ENCODE measurements at regions not wholly inside any gene's neighbourhood (a gene's known extent, or its start where the extent isn't known, plus 50 kb on each side); places are given as distances from the start of the nearest gene placed in this dataset.

DNA sequence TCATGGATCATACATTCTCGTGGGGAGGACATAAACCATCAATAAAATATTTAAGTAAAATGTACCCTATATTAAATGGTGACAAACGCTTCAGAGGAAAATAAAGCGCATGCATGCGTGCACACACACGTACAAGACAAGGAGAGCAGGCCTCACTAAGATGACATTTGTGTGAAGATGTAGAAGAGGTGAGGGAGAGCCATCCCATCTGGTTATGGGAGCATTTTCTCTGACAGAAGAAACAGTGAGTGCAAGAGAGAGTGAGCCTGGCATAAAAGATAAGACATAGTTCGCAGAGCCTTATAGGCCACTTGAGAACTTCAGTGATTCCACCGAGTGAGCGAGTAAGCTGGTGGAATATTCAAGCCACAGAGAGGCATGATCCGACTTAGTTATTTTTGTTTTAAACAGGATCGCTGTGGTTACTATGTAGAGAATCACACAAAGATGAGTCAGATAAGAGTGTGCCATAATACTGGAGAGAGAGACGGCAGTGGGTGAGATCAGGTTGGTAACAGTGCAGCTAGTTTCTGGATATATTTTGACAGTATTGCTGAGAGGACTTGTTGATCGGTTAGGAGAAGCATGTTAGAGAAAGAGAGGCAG is 624.2 kb downstream of the PLPP3 start:
- DNase-seq, result no peak

DNA sequence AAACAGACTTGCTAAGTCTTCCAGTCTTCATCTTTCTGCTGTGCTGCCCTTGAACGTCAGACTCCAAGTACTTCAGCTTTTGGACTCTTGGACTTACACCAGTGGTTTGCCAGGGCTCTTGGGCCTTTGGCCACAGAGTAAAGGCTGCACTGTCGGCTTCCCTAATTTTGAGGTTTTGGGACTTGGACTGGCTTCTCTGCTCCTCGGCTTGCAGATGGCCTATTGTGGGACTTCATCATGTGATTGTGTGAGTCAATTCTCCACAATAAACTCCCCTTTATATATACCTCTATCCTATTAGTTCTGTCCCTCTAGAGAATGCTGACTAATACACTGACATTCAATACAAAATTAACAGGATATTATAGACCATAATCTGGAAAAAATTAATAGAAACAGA is 628.1 kb downstream of the PLPP3 start:
- DNase-seq, result no peak

DNA sequence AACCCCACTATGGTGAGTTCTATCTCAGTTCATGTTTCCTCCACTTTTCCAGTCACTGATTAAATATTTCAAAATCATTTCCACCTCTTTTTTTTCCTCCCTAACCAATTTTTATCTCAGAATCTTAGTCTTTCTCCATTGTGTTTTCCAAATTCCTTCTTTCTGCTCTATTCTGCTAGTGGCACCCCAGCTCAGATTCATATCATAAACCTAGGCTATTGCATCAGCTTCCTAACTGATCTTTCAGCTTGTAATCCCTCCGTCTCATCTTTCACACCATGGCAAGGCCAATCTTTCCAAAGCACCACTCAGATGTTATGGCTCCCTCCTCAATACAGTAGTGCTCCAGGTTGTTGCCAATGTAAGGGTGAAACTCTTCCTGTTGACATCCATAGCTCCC is 631.9 kb downstream of the PLPP3 start:
- no peak for DNase-seq

DNA sequence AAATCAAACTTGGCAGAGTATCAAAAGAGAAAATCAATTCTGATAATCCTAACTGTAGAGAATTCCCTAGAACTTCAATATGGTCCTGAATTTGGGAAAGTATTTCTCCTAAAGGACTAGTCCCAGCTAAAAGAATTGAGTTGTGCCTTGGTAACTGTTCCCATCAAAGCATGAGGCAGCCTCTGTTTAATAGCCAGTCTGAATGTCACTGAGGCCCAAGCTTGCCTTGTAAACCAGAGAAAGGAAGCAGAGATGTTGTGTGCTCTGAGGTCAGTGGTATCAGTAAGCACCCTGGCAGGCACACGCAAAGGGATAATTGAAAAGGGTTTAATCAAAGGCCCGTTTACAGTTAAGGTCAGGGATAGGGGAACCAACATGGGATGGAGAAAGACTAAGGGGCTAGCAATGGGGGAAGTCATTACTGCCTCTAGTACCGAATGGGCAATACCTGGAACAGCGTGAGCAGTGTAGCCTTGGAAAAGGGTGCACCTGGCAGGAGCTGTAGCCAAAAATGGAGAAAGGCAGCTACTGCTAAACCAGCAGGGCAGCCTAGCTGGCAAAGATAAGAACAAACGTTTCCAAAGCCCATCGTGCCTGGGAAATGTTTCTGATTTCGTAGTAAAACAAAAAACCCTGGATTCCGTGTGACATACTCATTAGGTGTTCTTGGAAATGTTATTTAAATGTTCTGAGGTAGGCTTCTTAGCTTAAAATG is 635.5 kb downstream of the PLPP3 start:
- DNase-seq, result no peak

DNA sequence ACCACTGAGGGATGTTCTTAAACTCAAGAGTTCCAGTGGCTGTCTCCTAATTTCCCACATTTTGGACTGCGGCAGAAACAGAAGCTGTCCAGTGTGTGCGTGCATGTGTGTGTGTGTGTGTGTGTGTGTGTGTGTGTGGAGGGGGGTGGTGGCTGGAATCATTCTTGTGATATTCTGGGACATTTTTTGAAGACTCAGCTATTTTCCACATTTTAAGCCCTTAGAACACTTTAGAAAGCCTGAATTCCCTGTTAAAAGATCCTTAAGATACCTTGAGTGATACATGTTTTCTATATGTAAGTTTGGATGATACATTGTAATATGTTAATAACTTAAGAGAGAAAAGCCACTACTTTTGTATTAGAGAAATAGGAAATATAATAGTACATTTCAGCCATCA is 636.4 kb downstream of the PLPP3 start:
- DNase-seq, result no peak

DNA sequence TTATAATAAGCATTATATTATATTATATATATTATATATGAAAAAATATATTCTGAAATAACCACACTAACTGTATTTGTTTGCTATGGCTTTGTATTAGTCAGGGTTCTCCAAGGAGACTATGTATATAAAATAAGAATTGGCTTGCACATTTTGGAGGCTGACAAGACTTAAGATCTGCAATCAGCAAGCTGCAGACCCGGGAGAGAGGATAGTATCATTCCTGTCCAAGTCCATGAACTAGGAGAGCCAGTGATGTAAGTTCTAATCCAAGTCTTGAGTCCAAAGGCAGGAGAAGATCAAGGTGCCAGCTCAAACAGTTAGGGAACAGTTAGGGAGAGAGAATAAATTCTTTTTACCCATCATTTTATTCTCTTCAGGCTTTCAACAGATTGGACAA is 639.5 kb downstream of the PLPP3 start:
- DNase-seq, result no peak

DNA sequence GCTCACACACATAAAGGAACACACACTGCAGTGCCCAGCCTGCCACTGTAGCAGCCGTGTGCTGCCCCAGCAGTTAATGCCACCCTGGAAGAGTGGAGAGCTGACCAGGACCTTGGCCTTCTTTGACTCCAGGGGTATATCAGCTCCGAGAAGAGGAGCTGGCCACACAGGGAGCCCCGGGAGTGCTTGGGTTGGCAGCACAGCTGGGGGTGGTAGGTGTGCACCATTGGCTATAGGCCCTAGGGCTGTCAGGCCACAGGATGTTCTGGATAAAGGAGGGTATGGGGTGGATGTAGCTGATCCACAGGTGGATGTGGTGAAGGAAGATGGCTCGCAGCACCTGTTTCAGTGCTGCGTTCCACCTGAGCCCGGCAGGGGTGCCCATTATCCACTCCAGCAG is 640.5 kb downstream of the PLPP3 start:
- DNase-seq, result no peak

DNA sequence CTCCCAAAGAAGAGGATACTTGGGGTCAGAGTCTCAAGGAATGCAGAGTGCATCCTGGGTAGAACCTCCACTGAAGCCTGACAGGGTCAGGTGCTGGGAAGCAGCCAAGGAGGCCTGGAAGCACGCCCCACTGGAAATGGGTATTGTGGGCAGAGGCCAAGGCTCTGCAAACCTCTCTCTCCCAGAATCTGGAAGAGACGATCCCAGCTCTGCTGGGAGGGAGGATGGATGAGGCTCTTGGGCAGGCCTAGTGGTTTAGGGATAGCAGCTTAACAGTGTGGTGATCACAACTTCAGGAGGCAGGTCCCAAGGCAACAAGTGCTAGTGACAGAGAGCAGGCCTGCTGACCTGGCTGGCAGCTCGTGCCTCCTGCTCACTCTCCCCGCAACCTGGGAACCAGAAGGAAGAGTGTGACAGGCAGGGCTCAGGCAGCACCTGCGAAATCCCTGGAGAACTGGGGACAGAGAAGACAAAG is 641.0 kb downstream of the PLPP3 start:
- no peak for DNase-seq

DNA sequence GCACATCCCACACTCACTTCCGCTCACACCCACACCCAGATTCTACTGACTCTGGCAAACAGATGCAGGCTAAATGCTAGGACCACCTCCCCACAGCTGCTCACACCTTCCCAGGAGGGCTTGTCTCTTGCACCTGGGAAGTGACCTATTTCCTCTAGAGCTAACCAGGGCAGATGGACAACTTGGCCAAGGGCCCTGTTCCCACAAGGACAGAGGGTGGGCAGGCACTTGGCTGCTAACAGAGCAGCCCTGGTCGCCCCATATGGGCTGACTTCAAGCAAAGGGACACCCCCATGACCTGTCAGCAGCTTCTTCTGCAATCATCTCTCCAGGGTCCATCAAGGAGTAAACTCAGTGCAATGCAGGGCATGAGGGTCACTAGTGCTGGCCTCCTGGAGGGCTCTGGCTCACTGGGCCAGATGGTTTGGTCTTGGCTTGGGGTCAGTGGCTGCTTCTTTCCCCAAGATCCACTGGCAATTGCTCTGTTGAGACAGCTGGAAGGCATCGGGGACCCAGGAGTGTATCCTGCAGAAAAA is 641.5 kb downstream of the PLPP3 start:
- no peak for DNase-seq

DNA sequence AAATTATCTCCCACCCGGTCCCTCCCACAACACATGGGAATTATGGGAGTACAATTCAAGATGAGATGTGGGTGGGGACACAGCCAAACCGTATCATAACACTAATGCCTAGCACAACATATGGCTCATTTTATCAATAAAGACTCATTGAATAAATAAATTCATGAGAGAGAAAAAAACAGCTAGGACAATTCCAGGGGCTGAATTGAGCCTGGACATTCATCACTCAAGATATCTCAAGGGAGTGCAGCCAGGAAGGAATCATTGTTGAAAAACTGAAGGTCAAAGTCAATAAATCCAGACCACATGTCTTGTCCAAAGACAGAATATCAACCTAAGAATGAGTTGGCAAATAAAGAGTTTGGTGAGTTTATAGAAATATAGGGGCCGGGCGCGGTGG is 644.1 kb downstream of the PLPP3 start:
- DNase-seq, result no peak

DNA sequence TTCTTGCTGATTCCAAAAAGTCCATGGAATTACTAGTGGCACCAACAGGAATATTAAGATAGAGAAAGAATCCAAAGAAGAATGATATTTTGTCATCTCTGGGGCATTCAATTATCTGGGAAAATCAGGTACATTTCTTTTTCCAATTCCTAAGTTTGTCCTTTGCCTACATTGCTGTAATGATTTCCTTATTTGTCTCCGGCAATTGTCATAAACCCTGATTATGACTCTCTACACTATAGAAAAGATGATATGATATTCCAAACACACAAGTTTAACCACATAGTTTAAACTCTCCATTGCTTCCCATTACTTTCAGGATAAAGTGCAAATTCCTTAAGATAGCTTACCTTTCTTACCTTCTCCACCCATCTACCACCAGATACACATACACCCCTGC is 647.0 kb downstream of the PLPP3 start:
- DNase-seq, result no peak

DNA sequence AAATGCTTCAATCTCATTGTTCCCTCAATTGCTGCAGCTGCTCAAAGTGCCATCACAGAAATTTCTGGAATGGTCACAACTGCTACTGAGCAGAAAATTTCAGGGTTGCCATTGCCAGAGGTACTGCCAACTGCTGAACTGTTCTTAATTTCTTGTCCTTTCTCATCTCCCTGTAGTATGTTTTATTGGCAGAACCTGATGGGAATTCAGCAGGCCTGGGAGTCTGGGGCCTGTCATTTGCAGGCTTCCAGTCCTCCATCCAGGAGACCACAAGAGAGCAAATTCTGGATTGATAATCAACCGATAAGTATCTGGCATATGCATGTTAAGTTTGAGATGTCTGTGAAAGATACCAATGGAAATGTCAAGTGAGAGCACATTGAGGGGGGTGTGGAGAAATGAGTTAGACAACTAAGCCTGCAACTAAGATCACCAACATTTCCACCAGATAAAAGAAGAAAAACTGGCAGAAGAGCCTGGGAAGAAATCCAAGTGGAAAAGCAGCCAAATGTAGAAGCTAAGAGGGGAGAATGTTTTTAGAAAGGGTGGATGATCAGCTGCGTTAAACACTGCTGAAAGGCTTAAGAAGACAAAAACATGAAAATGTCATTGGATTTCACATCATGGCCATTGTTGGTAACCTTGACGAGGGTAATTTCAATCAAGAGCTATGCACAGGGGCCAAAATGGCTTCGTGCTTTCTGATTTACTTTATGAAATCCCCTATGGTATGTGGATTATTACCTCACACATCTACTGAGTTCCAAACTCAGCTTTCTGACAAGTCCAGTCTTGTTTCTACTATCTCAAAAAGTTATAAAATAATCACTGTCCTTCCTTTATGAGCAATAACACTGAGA is 648.1 kb downstream of the PLPP3 start:
- DNase-seq, result no peak

DNA sequence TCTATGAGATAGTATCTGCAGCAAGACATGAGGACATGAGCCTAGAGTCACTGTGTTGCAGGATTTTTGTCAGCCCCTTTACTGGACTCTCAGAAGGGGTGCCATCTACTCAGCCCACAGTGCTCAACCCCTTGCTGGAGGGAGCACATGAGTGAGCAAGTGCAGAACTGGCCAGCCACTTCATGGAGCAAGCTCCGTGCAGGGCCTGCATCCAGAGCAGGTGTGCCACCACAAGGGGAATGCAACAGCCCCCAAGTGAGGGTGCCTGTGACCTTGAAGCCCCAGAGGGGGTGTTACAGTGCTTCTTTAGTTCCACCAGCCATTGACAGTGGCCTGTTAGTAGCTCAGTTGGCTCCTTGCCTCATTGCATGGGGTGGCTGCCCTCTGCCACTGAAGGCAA is 649.7 kb downstream of the PLPP3 start:
- no peak for DNase-seq

DNA sequence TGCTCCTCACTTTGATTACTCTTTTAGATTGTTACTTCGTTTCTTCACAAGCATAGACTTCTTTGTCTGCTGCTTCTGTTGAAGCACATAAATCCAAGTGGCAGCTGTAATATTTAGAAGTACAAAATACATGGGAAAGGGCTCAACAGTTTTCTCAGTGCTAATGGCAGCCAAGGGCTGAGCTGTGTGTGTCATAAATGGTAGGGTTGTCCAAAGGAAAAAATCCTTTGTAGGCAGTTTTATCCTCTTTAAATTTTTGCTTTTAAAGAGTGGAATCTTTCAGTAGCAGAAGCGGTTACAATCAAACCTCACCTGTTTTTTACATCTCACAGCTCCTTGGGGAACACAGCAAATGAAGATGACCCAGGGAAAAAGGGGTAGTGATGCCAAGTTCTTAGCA is 650.8 kb downstream of the PLPP3 start:
- DNase-seq, result no peak

DNA sequence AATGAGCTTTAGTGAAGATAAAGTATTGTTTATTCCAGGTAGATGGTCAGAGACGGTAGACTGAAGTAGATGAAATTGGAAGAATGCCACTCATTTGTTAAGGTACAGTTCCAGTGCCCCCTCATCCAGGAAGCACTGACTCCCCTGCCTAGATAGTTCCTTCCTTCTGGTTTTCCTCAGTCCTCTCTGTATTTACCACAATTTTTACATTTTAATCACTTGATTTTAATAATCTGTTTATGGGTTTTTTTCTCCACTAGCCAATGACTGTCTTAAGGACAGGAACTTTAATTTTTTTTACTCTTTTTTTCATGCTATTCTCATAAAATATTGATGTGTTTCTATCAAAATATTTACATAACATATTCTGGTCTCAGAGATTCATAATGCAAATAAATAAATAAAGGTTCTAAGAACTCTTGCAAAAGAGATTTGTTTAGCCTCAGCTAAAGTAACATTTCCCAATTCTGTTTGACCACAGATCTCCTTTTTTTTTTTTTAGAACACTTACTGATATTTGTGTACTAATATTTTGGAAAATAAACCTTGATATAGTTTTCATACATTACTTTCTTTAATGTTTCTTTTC is 651.6 kb downstream of the PLPP3 start:
- DNase-seq, result no peak

DNA sequence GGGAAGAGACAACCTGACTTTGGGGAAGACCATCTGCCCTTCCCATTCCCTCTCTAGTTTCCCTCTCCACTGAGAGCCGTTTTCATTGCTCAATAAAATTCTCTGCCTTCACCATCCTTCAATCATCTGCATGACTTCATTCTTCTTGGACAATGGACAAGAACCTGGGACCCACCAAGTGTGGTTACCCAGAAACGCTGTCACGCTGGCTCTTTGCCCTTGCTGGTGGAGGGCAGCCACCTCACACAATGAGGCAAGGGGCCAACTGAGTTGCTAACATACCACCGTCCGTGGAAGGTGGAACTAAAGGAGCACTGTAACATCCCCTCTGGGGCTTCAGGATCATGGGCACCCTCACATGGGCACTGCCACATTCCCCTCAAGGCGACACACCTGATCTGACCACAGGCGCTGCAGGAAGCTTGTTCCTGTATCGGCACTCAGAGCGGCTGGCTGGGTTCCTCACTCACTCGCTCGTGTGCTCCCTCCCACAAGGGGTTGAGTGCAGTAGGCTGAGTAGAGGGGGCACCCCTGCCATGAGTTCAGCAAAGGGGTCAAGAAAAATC is 652.4 kb downstream of the PLPP3 start:
- DNase-seq, result no peak

DNA sequence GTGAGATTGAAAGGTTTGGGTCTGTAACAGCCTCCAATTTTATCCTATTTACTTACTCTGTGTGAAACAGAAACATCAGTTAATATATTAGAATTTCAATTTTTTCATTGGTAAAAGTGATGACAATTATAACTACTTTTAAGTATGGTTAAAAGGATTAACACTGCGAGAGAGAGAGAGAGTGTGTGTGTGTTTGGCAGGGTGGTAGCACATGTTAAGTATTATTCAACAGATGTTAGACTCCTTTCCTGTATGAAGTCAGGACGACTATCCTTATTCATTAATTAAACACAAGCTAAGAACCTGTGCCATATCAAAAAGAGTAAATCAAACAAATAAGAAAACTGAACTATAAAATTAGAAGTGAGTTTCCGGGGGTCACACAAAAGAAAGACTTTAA is 662.5 kb downstream of the PLPP3 start:
- no peak for DNase-seq

DNA sequence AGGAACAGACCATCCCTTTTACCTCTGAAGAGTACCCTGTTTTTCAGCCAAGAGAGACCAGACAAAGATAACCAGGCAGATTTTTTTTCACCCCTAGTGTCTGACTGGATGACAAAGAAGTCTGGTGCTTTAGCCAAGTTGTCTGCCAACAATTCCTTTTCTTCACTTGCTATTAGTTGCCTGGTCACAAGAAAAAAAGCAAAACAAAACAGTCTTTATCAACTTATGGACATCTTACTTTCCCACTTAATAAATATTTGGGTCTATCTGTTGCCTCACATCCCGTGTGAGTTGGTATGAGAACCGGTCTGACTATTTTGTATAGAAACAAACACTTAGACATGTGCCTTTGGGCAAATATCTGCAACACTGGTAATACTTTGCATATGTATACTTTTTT is 662.9 kb downstream of the PLPP3 start:
- DNase-seq, result no peak

DNA sequence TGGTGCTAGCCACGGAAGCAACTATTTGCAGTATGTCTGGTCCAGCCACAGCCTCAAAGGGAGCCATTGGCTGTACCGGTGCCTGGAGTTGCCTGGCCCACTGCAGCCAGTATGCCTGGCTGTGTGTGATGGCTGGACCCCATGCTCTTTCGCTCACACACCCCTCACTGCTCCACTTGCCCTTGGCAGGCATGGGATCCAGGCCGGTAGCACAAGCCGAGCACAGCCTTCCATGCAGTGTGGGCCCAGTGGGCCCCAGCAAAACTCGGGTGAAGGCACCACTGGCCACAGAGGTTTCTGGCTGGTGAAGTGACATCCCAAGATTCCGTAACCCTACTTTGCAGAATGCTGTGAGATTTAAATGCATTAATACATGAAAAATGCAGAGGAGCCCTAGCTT is 665.8 kb downstream of the PLPP3 start:
- DNase-seq, result no peak

DNA sequence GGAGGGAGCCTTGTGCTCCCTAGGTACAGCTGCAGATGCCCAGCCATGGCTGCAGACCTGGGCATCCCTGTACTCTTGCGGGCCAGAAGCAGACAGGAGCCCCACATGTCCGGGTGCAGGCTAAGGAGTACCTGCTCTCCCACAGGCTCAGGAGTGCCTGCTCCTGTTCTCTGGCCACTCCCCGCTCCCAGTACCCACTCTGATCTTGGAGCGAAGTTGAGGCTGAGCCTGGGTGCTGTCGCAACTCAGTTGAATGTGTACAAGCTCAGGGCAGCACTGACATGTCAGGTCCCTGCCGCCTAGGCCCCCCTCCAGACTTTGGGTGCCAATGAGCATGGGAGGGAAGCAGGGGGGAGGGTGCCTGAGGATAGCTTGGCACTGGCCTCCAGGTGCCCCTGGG is 666.9 kb downstream of the PLPP3 start:
- no peak for DNase-seq

DNA sequence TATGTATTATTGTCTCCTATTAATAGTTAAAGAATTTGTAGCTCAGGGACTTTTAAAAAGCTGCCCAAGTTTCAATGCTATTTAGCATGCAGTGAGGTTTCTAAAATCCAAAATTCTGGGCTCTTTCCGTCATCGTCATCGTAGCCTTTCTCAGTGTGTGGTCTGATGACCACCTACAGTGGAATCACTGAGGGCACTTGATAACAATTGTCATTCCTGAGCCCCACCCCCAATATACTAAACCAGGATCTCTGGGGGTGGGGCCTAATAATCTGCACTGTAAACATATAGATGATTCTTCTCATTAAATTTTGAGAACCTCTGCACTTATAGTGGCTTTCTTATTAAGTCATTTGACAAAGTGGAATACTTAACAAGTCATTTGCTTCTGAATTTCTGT is 674.8 kb downstream of the PLPP3 start:
- DNase-seq, result no peak

DNA sequence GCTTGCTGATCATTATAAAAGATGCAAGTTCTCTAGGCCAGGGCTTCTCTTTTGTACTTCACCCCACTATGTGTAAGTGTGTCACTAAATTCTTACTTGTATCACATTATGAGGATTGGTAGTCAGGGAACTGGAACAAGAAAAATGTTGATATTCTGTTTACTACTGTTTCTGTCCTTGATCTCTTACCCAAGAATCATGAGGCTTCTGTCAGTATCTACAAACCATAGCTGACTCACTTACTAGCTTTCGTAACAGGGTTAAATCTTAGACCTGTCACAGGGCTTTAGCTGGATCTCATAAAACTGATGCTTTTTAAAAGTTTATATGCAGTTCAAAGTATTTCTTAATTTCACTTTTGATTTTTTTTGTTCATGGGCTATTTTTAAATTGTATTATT is 681.2 kb downstream of the PLPP3 start:
- no peak for DNase-seq

DNA sequence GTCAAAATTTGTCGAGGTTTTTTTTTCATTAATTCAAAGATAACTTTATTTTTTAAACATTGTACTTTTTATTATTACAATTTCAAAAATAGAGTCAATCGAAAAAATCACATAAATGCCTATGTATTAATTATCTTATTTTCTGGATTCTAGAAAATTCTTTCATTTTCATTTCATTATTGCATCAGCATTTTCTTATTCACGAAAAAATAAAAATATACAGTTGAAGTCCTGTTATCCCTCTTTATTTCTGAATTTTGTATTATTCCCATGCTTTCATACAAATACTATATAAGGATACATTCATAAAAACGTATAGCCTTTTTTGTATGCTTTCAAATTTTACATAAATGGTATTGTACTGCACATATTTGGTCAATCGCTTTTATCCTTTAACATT is 681.0 kb upstream of the USP24 start:
- no peak for DNase-seq
